AG04449 (cell line): ENCODE measurements at regions not wholly inside any gene's neighbourhood (a gene's known extent, or its start where the extent isn't known, plus 50 kb on each side); places are given as distances from the start of the nearest gene placed in this dataset.
"Not testable (repeated sequence)": the region's sequence is repeated elsewhere in the genome, so short reads cannot be mapped to it uniquely, and the experiment has no call there.

Experiments used
- CTCF ChIA-PET: fragments of 350-600 bp; formaldehyde crosslinking; extraction: SDS; loops from one replicate; lab custom pipeline; 2021; ENCODE audit warnings: antibody characterized with exemption; lab: Yijun Ruan, JAX
- POLR2A ChIA-PET: fragments of 400-600, 350-600 bp; formaldehyde crosslinking; extraction: SDS; loops from one replicate; lab custom pipeline; 2020; ENCODE audit warnings: antibody characterized with exemption, inconsistent platforms; lab: Yijun Ruan, JAX
- DNase-seq: peaks from one replicate; pipeline ENCODE4 v3.0.0-alpha.2; 2010; ENCODE audit warnings: low read depth, low spot score
- H3K4me3 ChIP-seq: 2 replicates; pipeline ENCODE4 v1.5.1; 2011; ENCODE audit warnings: low read depth, mild to moderate bottlenecking, control low read depth, low read length
- CTCF ChIP-seq: IDR thresholded peaks from one replicate; pipeline ENCODE4 v1.5.1; 2011; ENCODE audit warnings: mild to moderate bottlenecking, moderate library complexity, low read length, control low read depth, inconsistent platforms; ENCODE audit not compliant: insufficient read depth; ENCODE audit errors: missing control alignments

- TF ChIP-seq CTCF = no peak
These were observed 324.6 kb upstream of the RND3 start for GRCh38 chr2:150812066-150812465.

GRCh38 chr2:150811259-150811855, 323.9 kb upstream of the RND3 start:
- no peak overlapping the region for H3K4me3 ChIP-seq
- no peak for TF ChIP-seq CTCF
- CTCF ChIA-PET = interaction anchor here (1.2 kb wide), 1 partner anchor 12 kb away, joined by 4 read pairs; no protein-coding TSS in a partner anchor
- POLR2A ChIA-PET = no interaction called here
- no peak for DNase-seq

More at GRCh38 chr2:150812066-150812465, 324.6 kb upstream of the RND3 start:
- CTCF ChIA-PET = interaction anchor here (1.2 kb wide), 1 partner anchor 12 kb away, joined by 4 read pairs; no protein-coding TSS in a partner anchor
- POLR2A ChIA-PET = no interaction called here
- no peak for DNase-seq
- no peak overlapping the region for H3K4me3 ChIP-seq

GRCh38 chr2:150809103-150809502, 321.6 kb upstream of the RND3 start:
- DNase-seq = no peak
- TF ChIP-seq CTCF = no peak
- CTCF ChIA-PET = no interaction called here
- POLR2A ChIA-PET = no interaction called here
- no peak overlapping the region for H3K4me3 ChIP-seq

GRCh38 chr2:150806336-150806735, 318.9 kb upstream of the RND3 start:
- no peak for TF ChIP-seq CTCF
- no peak overlapping the region for H3K4me3 ChIP-seq
- ChIA-PET CTCF (no interaction called here), POLR2A (no interaction called here)
- DNase-seq = peak; percentile 7

GRCh38 chr2:150803689-150804398, 316.4 kb upstream of the RND3 start:
- ChIA-PET POLR2A (no interaction called here), CTCF (no interaction called here)
- no peak for DNase-seq
- TF ChIP-seq CTCF = no peak
- H3K4me3 ChIP-seq = no peak overlapping the region

- no peak overlapping the region for H3K4me3 ChIP-seq
- TF ChIP-seq CTCF = no peak
- POLR2A ChIA-PET = no interaction called here
- DNase-seq = no peak
- CTCF ChIA-PET = no interaction called here
These were observed 315.2 kb upstream of the RND3 start for GRCh38 chr2:150802635-150803034.

GRCh38 chr2:150796236-150796635, 308.8 kb upstream of the RND3 start:
- H3K4me3 ChIP-seq, DNase-seq, CTCF ChIA-PET, POLR2A ChIA-PET: not testable (repeated sequence)
